ENCODE measurements at regions not wholly inside any gene's neighbourhood (a gene's known extent, or its start where the extent isn't known, plus 50 kb on each side); places are given as distances from the start of the nearest gene placed in this dataset.

DNA sequence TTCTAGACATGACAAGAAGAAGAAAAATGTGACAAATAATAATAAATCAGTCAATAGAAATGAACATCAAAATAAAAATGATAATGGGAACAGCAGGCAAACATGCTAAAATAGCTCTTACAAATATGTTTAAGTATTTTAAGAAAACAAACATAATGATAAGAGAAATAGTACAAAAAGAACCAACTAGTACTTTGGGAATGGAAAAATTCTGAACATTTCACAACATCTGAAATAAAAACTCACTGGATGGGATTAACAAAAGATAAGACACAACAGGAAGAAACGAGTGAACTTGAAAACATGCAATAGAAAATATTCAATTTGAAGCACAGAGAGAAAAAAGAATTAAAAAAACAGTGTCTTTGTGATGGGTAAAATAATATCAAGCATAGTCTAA, 115.2 kb upstream of the TSPAN2 start:
- ATAC-seq (no peak), DNase-seq (no peak)

DNA sequence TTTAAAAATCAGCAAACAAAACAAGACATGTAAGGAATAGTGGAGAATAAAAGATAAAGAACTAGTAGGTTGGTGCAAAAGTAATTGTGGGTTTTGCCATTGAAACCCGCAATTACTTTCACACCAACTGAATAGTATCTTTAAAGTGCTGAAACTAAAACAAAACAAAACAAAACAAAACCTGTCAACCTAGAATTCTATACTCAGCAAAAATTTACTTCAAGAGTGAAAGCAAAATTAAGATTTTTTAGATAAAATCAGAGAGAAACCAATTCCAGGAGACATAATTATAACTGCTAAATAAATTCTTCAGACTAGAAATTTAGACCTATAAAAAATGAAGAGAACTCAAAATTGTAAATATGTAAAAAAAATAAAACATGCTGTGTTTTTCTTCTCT, 114.0 kb upstream of the TSPAN2 start:
- ATAC-seq = no peak
- DNase-seq = no peak

DNA sequence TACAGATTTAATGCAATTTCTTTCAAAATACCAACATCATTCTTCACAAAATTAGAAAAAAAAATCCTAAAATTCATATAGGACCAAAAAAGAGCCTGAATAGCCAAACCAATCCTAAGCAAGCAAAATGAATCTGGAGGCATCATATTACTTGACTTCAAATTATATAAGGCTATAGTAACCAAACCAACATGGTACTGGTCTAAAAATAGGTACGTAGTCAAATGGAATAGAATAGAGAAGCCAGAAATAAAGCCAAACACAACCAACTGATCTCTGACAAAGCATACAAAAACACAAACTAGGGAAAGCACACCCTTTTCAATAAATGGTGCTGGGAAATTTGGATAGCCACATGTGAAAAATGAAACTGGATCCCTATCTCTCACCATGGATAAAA, 112.3 kb upstream of the TSPAN2 start:
- ATAC-seq = no peak
- no peak for DNase-seq

DNA sequence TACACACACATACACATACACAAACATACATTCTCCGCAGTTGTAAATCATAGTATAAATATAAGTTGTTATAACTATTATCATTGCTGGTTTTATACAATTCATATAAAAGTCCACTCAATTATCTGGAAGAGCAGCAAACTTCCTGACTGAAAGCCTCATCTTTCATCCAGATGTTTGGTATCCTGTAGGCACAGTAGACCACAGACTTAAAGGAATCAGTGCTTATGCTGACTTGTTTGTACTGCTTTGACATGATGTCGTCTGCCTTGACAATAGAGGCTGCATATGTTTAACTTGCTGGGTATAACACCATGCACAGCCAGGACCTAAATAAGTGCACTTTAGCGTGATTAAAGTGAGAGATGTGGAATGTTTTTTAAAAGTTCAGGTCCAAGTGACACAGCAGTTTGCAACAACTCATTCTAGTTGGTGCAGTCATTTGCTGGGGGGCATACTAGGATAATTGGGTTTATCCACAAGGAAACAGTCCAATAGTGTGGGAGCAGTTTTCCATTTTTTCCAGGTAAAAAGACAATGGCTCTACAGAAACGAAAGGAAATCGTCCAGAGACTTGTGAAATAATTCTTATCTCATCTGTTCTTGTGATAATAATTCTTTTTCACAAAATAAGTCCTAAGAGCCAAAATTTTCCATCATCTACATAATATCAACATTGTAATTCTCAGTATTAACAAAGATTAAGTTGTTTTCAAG, 110.3 kb upstream of the TSPAN2 start:
- no peak for ATAC-seq
- no peak for DNase-seq

DNA sequence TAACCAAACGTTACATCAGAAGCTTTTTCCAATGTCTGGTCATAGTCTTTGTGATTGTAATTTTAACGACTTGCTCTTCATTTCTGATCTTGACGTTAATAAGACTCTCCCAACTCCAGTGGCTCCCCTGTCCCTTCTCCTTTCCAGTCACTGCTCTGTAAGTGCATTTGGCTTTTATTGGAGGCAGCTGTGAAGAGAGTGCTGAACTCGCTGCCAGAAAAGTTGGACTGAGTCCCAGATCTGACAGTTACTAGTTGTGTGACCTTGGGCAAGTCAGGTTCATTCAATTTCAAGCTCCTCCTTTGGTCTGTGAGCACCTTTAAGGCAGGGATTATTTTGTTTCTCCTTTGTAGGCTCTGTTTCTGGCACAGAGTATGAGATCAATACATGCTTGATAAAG, 109.6 kb upstream of the TSPAN2 start:
- no peak for ATAC-seq

DNA sequence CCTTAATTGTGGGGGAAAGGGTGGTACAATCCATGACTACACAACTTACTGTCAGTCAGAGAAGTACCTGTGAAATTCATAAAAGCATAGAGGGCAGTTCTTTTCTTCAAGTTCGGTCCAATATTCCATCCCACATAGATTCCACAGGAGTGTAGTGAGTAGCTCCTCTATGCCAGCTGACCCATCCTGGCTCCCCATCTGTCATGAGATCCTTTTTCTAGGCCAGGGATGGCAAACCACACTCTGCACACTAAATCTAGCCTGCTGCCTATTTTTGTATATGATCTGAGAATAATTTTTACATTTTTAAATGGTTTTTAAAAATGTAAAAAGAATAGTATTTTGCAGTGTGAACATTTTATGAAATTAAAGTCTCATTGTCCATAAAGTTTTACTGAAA, 107.0 kb upstream of the TSPAN2 start:
- DNase-seq (no peak), ATAC-seq (no peak)

More for the DNA sequence above, 109.6 kb upstream of the TSPAN2 start:
- no peak for DNase-seq

DNA sequence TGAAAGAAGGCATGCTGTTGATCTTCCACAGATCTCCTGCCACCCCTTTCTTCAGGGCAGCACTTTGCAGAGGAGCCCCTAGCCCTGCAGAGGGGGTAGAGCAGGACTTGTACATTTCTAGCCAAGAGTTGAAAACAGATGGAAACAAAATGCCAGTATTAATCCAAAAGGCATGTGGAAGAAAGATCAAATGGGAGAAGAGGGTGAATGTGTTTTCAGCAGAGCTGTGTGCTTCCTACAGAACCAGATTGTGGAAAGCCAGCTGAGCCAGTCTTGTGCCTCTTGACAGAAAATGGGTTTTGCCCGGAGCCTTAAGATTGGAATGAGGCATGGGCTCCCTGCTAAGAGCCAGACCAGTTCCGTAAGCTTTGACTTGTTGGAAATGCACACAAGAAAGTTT, 105.2 kb upstream of the TSPAN2 start:
- ATAC-seq (no peak), DNase-seq (no peak)

DNA sequence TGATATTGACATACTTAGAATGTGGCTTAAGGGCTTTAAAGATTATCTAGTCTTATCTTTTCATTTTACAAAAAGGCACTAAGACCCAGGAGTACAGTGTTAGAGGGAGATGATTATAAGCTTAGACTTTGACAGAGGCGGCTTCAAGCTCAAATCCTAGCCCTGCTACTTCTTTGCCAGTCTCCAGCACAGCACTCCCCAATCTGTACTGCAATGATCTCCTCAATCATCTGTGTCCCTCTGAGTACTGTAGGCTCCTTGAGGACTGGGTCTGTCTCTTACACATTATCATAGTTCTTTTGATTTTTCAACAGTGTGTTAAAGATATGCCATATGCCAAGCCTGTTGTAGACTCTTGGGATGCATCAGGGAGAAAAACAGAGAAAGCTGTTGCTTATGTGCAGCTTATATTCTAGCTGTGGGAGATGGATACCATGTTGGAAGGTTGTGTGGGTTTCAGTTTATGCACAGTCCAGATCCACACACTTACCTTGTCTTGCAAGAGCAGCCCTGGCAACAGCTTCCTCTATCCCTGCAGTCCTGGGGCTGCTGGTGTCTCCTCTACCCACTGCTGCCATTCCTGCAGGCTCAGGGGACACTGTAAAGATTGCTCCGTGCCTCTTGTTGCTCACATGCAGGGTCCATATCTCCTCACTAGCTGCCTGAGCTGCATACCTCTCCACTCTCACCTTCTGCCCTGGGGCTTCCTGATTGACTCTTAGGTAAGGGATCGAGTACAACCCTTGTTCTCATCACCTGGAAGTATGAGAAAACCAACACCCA, 103.9 kb upstream of the TSPAN2 start:
- ATAC-seq (no peak), DNase-seq (no peak)

DNA sequence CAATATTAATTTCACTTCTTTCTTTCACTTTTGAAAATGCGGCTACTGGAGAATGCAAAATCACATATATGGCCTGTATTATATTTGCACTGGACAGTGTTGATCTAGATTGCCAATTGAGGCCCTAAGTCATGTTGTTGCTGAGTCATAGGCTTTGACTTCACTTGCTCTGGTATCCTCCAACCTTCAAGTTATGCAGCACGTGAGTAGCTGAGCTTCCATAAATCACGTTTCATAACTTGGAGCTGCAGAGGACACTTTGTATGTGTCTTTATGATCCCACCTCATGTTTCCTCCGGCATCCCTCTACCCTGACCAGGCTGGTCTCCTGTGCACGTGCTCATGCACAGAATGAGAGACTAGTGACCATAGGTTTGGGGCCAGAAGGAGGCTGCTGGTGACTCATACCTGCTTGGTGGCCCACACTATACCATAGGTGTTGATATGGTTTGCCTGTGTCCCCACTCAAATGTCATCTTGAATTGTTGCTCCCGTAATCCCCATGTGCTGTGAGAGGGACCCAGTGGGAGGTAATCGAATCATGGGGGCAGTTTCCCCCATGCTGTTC, 103.0 kb upstream of the TSPAN2 start:
- ATAC-seq (no peak), DNase-seq (no peak)

DNA sequence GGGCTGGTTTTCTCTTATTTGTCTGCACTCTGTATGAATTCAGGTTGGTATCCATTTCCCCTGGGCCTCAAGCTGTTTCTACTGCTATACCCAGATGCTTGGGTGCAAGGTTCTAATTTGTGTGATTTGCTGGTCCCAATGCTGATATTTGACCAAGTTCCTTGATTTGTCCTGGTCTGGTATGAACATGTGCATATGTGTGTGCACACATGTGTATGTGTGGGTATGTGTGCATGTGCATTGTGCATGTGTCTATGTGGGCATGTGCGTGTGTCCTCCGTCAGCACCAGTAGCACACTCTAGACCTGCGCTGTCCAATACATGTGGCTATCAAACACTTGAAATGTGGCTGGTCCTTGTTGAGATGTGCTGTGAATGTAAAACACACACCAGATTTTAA, 102.4 kb upstream of the TSPAN2 start:
- ATAC-seq = no peak
- no peak for DNase-seq

DNA sequence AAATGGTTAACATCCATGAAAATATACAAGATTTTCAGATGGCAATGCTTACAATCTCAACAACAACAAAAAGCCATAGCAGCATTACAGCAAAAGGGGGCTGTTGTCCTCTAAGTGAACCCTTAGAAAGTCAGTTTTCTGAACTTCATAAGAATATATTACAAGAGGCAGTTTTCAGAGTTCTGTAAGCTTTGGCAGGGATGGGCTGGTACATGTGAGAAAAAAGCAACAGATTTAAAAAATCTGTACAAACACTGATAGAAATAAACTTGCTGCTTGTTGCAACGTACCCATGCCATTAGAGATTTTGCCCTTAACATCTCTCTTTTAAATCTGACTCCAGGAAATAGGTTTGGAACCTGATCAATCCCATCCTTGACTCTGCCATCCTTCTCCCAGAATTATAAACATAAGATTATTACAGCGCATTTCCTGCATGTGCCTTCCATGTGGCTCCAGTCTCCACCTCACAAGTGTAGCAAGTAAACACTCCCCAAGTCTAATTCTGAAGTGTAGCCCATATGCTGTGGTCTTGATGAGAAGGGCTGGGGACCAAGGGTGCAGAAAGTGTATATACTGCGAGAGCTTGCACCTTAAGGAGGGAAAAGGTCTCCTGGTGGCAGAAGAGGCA, 101.4 kb upstream of the TSPAN2 start:
- no peak for DNase-seq

DNA sequence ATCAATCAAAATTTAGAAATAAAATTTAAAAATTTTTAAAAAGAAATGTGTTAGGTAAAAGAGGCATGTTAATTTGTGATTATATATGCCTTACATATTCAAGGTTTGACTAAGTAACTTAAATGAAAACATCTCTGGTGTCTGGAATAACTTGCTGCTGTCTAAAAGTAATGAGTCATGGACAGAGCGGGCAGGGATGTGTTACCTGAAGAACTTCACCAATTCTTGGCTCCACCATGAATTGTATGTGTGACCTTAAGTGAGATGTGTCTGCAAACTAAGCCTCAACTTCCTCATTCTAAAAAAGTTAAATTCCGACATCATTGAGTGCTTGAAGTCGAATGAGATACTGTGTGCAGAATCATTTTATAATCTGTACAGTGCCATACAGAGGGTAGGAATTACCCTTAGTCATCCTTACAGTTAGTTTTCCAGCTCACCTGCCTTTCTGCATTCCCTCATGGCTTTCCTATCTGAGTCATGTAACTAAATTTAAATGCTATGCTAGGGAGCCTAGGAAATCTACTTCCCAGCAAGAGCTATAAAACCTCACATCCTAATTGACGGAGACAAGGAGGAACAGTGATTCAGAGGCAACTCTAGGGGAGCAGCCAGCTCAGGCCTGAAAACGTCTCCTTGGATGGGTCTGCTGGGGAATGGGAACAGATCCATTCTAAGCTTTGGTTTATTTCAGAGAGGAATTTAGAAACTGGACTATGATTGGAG, 100.7 kb upstream of the TSPAN2 start:
- ATAC-seq = no peak
- DNase-seq = no peak

More for the DNA sequence above, 101.4 kb upstream of the TSPAN2 start:
- ATAC-seq = no peak

DNA sequence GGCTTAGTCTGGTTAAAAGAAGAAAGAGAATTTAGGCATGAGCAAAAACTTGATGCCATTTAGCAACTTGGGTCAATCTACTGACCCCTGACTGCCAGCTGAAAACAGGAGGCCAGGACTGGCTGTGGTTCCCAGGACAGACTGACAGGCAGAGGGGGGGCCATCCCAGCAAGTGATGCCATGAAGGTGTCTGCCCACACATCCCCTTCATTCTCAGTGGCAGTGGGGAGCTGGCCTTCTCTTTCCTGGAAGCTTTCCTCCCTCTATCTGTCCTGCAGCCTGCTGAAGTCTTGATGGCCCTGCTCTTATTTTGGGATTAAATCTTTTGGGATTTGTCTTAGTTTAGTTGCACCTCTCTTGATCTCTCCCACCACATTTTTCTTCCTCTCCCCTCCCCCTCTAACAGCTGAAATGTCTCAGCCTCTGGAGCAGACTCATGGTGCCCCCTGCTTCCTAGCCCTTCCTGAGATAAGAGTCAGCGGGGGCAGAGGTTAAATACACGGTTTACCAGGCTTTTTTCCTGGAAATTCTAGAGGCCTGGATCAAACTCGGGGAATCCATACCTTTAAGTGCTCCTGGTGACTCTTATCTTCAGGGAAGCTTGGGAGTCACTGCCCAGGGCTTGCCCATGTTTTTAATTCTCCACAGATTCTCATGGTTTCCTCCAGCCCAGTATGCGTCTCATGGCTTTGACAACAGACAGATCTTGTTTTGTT, 99.5 kb upstream of the TSPAN2 start:
- DNase-seq (no peak), ATAC-seq (no peak)

DNA sequence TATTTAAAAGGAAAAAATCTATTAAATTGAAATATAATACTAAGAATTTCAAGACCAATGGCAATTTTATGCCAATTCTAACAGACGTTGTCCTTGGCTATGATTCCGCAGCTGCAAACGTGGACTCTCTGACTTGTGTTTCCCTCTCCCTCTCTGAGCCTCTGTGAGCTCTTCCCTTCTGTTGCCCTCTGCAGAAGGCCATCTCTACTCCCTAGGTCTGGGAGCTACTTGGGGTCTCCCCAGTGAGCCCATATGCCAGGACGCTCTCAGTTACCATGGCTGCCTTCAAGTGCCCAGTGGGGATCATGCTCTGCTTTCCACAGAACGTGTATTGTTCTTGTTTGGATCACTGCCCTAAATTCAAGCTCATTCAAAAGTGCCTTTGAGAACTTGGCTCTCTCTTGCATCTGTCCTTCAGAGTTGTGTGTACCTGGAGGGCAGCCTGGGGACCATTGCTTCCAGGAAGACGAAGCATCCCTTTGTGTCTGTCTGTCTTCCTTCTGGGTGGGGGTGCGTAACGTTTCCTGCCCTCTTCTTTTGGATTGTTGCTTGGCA, 97.5 kb upstream of the TSPAN2 start:
- ATAC-seq (no peak), DNase-seq (no peak)

DNA sequence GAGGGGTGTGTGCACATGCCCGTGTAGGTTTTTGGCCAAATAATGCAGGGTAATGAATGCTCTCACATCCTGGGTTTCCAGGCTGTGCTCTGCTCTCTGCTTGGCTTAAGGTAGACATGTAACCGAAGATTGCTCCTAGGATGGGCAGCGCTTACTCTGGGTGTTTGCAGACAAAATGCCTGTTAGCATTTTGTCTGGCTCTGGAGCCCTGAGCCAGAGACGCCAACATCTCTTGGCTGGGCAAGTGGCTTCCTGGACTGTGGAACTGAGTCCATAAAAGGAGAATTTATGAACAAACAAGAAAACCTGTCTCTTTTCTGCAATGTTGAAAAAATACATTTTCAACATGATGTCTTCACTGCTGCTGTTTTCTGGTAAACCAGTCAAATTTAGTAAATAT, 96.0 kb upstream of the TSPAN2 start:
- DNase-seq = no peak
- no peak for ATAC-seq

DNA sequence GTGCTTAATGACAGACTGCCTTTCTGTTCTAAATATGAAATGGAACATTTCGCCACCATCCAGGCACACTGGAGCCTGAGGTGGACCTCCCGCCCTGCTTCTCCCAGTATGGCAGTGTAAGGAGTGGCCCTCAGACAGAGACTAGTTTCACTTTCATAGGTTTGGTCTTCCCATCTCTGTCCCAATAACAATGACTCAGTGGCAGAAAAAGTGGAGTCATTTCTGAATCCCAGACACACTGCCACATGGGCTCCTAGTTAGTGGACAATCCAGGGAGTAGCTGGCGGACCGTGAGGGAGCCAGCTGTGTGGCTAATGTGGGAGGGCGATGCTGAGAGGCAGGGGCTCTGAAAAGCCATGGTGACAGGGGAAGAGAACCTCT, 95.6 kb upstream of the TSPAN2 start:
- DNase-seq (no peak), ATAC-seq (no peak)

DNA sequence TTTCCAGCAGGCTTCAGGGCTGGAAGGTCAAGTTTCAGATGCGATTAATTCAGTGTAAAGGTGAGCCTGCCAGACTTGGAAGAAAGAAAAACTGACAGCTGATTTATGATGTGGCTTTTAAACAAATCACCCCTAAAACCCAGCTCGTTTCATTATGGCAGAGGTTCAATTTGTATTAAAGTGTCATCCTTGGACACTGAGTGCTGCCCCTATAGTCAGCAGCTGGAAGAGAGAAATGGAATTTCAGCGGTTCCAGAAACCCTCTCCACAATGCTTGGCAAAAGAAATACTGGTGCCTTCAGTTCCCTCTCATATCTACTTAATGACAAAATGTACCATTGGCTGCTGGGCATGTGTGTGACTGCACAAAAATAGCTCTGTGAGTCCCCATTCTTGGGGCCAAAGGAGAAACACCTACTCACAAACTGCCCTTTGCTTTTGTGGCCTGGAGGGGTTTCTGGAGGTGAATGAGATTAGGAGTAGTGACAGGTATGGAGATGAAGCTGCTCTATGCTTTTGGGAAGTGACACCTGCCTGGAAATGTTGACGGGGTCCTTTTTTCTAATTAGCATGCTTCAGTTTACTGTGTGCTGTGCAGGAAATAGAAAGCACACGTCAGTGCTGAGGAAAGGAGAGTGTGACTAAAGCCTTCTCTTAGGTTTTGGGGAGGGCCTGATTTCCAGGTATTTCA, 95.1 kb upstream of the TSPAN2 start:
- ATAC-seq (peak; percentile 73), DNase-seq (no peak)

DNA sequence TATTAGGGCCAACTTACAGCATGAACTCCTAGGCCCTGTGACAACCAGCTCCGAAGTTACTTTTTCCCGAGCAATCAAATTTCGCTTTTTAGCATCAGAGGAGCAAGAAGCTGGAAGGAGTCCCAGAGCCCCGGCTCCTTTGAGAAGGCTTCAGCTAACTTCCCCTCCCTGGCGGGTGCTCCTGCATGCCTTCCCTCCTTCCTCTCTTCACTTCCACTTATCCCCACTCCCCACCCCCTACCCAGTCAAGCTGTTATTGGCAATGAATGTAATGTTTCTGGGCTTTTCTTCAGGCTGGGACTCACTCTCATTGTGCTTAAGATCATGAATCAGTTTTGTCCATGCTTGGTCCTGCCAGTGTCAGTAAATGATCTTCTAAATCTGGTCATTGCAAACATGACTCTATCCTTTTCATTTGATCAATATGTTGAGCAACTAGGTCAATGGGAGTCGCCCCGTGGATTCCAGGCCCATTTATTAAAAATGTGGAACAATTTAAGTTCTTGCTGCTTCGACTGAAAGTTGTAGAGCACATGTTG, 94.5 kb upstream of the TSPAN2 start:
- DNase-seq (no peak), ATAC-seq (no peak)

DNA sequence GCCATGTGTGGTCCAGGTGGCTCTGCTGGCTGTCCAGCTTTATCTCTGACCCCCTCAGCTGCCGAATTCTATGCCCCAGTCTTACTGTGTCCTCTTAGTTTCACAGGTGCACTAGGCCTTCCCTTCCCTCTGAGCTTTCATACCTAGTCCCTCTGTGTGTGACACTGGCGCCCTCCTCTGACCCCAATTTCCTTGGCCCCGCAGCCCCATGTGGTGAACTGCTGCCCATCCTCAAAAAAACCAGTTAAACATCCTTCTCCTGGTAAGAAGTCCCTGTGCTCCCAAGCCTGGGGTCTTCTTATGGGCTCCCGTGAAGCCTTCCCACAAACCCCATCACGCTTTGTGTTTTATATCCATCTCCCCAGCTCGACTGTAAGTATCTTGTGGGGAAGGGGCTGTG, 93.9 kb upstream of the TSPAN2 start:
- no peak for DNase-seq
- ATAC-seq = no peak

DNA sequence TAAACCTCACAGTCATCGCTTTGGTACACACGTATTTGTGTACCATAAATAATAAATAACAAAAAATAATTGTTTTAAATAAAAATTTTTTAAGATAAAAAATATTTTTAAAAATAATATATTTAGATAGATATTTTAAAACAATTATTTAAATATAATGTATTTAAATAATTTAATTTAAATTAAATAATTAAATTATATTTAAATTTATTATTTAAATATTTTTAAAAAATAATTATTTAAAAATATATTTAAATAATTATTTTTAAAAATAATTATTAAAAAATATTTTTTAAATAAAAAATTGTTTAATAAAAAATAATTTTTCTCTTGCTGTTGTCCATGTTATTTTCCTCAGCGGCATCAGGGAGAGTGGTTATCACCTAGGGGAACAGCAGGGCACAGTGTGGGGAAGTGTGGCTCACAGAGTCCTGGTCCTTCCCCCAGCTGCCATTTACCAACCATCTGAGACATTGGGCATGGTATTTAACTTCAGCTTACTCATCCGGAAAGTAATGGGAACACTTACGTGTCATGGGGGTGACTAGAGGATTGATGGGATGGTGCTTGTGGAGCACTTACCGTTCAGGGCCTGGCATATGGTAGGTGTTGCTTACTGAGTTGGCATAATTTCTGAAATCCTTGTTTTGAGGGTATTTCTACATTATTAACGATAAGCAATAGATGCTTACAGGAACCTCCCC, 92.9 kb upstream of the TSPAN2 start:
- DNase-seq (no peak), ATAC-seq (no peak)
